22Rv1 (cell line): ENCODE measurements at regions not wholly inside any gene's neighbourhood (a gene's known extent, or its start where the extent isn't known, plus 50 kb on each side); places are given as distances from the start of the nearest gene placed in this dataset.

Source experiments
- H3K27ac ChIP-seq: fragments of 450-650 bp; 2 replicates; pipeline ENCODE4 v1.5.1; 2017
- CTCF ChIP-seq: fragments of 450-650 bp; IDR thresholded peaks from 2 replicates; pipeline ENCODE4 v1.5.1; 2017; ENCODE audit warnings: mild to moderate bottlenecking
- ZFX ChIP-seq: fragments of 450-650 bp; IDR thresholded peaks from 2 replicates; pipeline ENCODE4 v1.6.1; 2017; ENCODE audit warnings: antibody characterized with exemption, borderline replicate concordance

- TF ChIP-seq ZFX (no peak), CTCF (no peak)
- no peak overlapping the region for H3K27ac ChIP-seq
Measured at GRCh38 chr4:24228692-24229091, 338.8 kb upstream of the PPARGC1A start.

GRCh38 chr4:24226667-24227066 is 336.8 kb upstream of the PPARGC1A start:
- H3K27ac ChIP-seq, result no peak overlapping the region
- TF ChIP-seq ZFX (no peak), CTCF (no peak)

- no peak overlapping the region for H3K27ac ChIP-seq
- TF ChIP-seq CTCF (no peak), ZFX (no peak)
Measured at GRCh38 chr4:24226023-24226422, 336.2 kb upstream of the PPARGC1A start.

GRCh38 chr4:24224446-24224845 is 334.6 kb upstream of the PPARGC1A start:
- no peak overlapping the region for H3K27ac ChIP-seq
- TF ChIP-seq ZFX (no peak), CTCF (no peak)

- H3K27ac ChIP-seq, result no peak overlapping the region
Measured at GRCh38 chr4:24219209-24219608, 329.4 kb upstream of the PPARGC1A start.

GRCh38 chr4:24218566-24218965 is 328.7 kb upstream of the PPARGC1A start:
- TF ChIP-seq CTCF, result no peak
- no peak for TF ChIP-seq ZFX
- H3K27ac ChIP-seq, result no peak overlapping the region

More at GRCh38 chr4:24219209-24219608, 329.4 kb upstream of the PPARGC1A start:
- TF ChIP-seq ZFX (no peak), CTCF (no peak)

- no peak overlapping the region for H3K27ac ChIP-seq
Measured at GRCh38 chr4:24214796-24215195, 324.9 kb upstream of the PPARGC1A start.

More at GRCh38 chr4:24214796-24215195, 324.9 kb upstream of the PPARGC1A start:
- no peak for TF ChIP-seq CTCF
- TF ChIP-seq ZFX, result no peak
